WTC11 (cell line): ENCODE measurements at regions not wholly inside any gene's neighbourhood (a gene's known extent, or its start where the extent isn't known, plus 50 kb on each side); places are given as distances from the start of the nearest gene placed in this dataset.

Experiments used
- ATAC-seq: fragments of 200-7000 bp; cut with Tn5 transposase; 2 replicates; pipeline ENCODE4 v1.10.0; 2021; ENCODE audit warnings: mild to moderate bottlenecking, moderate library complexity
- CTCF ChIA-PET: fragments of 300-600 bp; sonication (Branson Sonifier 250); formaldehyde crosslinking; loops from one replicate; lab custom pipeline; 2021; ENCODE audit warnings: antibody characterized with exemption; lab: Charles Lee
- POLR2A ChIA-PET: fragments of 350-600 bp; sonication (Branson Sonifier 250); formaldehyde crosslinking; loops from one replicate; lab custom pipeline; 2021; ENCODE audit warnings: antibody characterized with exemption; lab: Charles Lee
- DNase-seq: peaks from one replicate; pipeline ENCODE4 v3.0.0; 2021; ENCODE audit warnings: low spot score
- H3K27ac Mint-ChIP-seq: 2 replicates; pipeline ENCODE4 v1.8.0; 2021; ENCODE audit warnings: mixed read lengths
- H3K27me3 Mint-ChIP-seq: 2 replicates; pipeline ENCODE4 v1.8.0; 2021; ENCODE audit warnings: low read depth, mild to moderate bottlenecking, moderate library complexity, mixed read lengths
- H3K36me3 Mint-ChIP-seq: 2 replicates; pipeline ENCODE4 v1.8.0; 2021; ENCODE audit warnings: mixed read lengths
- H3K4me1 Mint-ChIP-seq: 2 replicates; pipeline ENCODE4 v1.8.0; 2022; ENCODE audit warnings: mixed read lengths
- H3K4me3 Mint-ChIP-seq: 2 replicates; pipeline ENCODE4 v1.8.0; 2021; ENCODE audit warnings: mild to moderate bottlenecking, moderate library complexity, mixed read lengths
- H3K9me3 Mint-ChIP-seq: 2 replicates; pipeline ENCODE4 v1.8.0; 2021; ENCODE audit warnings: mixed read lengths
- CDX4 ChIP-seq: fragments of 250-450 bp; sonication (Bioruptor Pico); IDR thresholded peaks from 2 replicates; pipeline ENCODE4 v1.9.0; 2021; ENCODE audit warnings: moderate library complexity, mild to moderate bottlenecking, inconsistent platforms, borderline replicate concordance
- CREB1 ChIP-seq: sonication (generic); formaldehyde crosslinking; IDR thresholded peaks from 2 replicates; pipeline ENCODE4 v1.8.0; 2023; ENCODE audit warnings: mild to moderate bottlenecking, missing genetic modification reagents
- CREM ChIP-seq: sonication (generic); formaldehyde crosslinking; IDR thresholded peaks from 2 replicates; pipeline ENCODE4 v1.8.1; 2022; ENCODE audit warnings: mild to moderate bottlenecking, missing genetic modification reagents, moderate library complexity
- ELF4 ChIP-seq: sonication (generic); formaldehyde crosslinking; IDR thresholded peaks from 2 replicates; pipeline ENCODE4 v1.8.1; 2022; ENCODE audit warnings: low read depth, mild to moderate bottlenecking, moderate library complexity, missing genetic modification reagents
- FOXJ3 ChIP-seq: sonication (generic); formaldehyde crosslinking; IDR thresholded peaks from 2 replicates; pipeline ENCODE4 v1.9.0; 2021; ENCODE audit warnings: missing genetic modification reagents, mild to moderate bottlenecking, borderline replicate concordance
- GABPB1 ChIP-seq: sonication (generic); formaldehyde crosslinking; IDR thresholded peaks from 2 replicates; pipeline ENCODE4 v1.8.1; 2023; ENCODE audit warnings: mild to moderate bottlenecking, missing genetic modification reagents
- GTF2I ChIP-seq: fragments of 250-450 bp; sonication (Bioruptor Pico); conservative IDR thresholded peaks from 2 replicates; pipeline ENCODE4 v1.4.0; 2021; ENCODE audit warnings: mild to moderate bottlenecking
- HMGA2 ChIP-seq: fragments of 250-450 bp; sonication (Bioruptor Pico); IDR thresholded peaks from 2 replicates; pipeline ENCODE4 v1.4.0; 2021; ENCODE audit warnings: mild to moderate bottlenecking, moderate library complexity
- IRF1 ChIP-seq: sonication (generic); formaldehyde crosslinking; IDR thresholded peaks from 2 replicates; pipeline ENCODE4 v1.8.0; 2023; ENCODE audit warnings: missing genetic modification reagents
- JAZF1 ChIP-seq: fragments of 250-450 bp; sonication (Bioruptor Pico); IDR thresholded peaks from 2 replicates; pipeline ENCODE4 v1.9.0; 2021; ENCODE audit warnings: moderate library complexity, mild to moderate bottlenecking, inconsistent platforms
- NFATC4 ChIP-seq: fragments of 250-450 bp; sonication (Bioruptor Pico); IDR thresholded peaks from 2 replicates; pipeline ENCODE4 v1.9.0; 2021; ENCODE audit warnings: mild to moderate bottlenecking
- NFE2L1 ChIP-seq: sonication (generic); formaldehyde crosslinking; IDR thresholded peaks from 2 replicates; pipeline ENCODE4 v1.8.1; 2023; ENCODE audit warnings: missing genetic modification reagents
- SMAD4 ChIP-seq: sonication (generic); formaldehyde crosslinking; IDR thresholded peaks from 2 replicates; pipeline ENCODE4 v1.8.0; 2022; ENCODE audit warnings: mild to moderate bottlenecking, missing genetic modification reagents
- ZNF232 ChIP-seq: sonication (generic); formaldehyde crosslinking; IDR thresholded peaks from 2 replicates; pipeline ENCODE4 v1.8.0; 2022; ENCODE audit warnings: mild to moderate bottlenecking, missing genetic modification reagents
- ZNF263 ChIP-seq: sonication (generic); formaldehyde crosslinking; IDR thresholded peaks from 2 replicates; pipeline ENCODE4 v1.8.1; 2022; ENCODE audit warnings: low read depth, mild to moderate bottlenecking, moderate library complexity, missing genetic modification reagents
- ZNF281 ChIP-seq: sonication (generic); formaldehyde crosslinking; IDR thresholded peaks from 2 replicates; pipeline ENCODE4 v1.8.0; 2023; ENCODE audit warnings: mild to moderate bottlenecking, missing genetic modification reagents
- ZNF396 ChIP-seq: fragments of 250-450 bp; sonication (Bioruptor Pico); IDR thresholded peaks from 2 replicates; pipeline ENCODE4 v1.8.0; 2021; ENCODE audit warnings: mild to moderate bottlenecking, moderate library complexity, borderline replicate concordance
- TF ChIP-seq, protein P1 (sequence below): sonication (generic); formaldehyde crosslinking; IDR thresholded peaks from 2 replicates; pipeline ENCODE4 v1.8.0; 2023; ENCODE audit warnings: missing genetic modification reagents, mild to moderate bottlenecking, borderline replicate concordance
- TF ChIP-seq, protein P2 (sequence below): sonication (generic); formaldehyde crosslinking; IDR thresholded peaks from 2 replicates; pipeline ENCODE4 v1.8.0; 2022; ENCODE audit warnings: missing genetic modification reagents

DNA sequence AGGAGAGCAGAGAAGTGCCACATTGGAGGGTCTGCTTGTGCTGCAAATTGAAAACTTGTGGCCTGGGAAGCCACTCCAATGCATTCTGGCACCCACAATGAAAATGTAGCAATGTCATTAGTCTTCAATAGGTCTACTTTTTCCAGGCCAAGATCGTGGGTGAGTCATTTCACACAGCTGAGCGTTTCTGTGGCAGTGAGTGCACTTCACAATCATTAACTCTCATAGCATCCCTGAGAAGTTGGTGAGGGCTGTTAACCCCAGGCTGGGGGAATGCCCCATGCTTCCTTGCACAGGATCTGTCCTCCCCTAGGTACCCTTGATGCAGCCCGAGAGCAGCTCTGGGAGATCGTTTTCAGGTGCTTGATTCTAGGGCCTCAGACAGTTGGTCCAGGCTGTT, 196.8 kb upstream of the ATP6AP2 start:
- H3K4me1 Mint-ChIP-seq: peaks cover 7% of the 10 kb centered on the region
- H3K36me3 Mint-ChIP-seq: no peaks in the 10 kb centered on the region
- DNase-seq (no peak), ATAC-seq (no peak)
- ChIA-PET POLR2A (no interaction called here), CTCF (interaction anchor here (1.5 kb wide), 1 partner anchor 84 kb away, joined by 3 read pairs; no protein-coding TSS in a partner anchor)
- TF ChIP-seq NFATC4 (no peak), GABPB1 (CRISPR knock-in tag) (no peak), JAZF1 (no peak), ZNF263 (CRISPR knock-in tag) (no peak), FOXJ3 (CRISPR knock-in tag) (no peak), ZNF396 (CRISPR knock-in tag) (no peak), SMAD4 (CRISPR knock-in tag) (no peak), ELF4 (CRISPR knock-in tag) (no peak), CDX4 (CRISPR knock-in tag) (no peak), IRF1 (CRISPR knock-in tag) (no peak), CREM (CRISPR knock-in tag) (no peak), ZNF281 (CRISPR knock-in tag) (no peak), GTF2I (no peak), NFE2L1 (no peak), ZNF232 (CRISPR knock-in tag) (no peak), HMGA2 (CRISPR knock-in tag) (no peak), CREB1 (CRISPR knock-in tag) (no peak)
- TF ChIP-seq, protein P1, sequence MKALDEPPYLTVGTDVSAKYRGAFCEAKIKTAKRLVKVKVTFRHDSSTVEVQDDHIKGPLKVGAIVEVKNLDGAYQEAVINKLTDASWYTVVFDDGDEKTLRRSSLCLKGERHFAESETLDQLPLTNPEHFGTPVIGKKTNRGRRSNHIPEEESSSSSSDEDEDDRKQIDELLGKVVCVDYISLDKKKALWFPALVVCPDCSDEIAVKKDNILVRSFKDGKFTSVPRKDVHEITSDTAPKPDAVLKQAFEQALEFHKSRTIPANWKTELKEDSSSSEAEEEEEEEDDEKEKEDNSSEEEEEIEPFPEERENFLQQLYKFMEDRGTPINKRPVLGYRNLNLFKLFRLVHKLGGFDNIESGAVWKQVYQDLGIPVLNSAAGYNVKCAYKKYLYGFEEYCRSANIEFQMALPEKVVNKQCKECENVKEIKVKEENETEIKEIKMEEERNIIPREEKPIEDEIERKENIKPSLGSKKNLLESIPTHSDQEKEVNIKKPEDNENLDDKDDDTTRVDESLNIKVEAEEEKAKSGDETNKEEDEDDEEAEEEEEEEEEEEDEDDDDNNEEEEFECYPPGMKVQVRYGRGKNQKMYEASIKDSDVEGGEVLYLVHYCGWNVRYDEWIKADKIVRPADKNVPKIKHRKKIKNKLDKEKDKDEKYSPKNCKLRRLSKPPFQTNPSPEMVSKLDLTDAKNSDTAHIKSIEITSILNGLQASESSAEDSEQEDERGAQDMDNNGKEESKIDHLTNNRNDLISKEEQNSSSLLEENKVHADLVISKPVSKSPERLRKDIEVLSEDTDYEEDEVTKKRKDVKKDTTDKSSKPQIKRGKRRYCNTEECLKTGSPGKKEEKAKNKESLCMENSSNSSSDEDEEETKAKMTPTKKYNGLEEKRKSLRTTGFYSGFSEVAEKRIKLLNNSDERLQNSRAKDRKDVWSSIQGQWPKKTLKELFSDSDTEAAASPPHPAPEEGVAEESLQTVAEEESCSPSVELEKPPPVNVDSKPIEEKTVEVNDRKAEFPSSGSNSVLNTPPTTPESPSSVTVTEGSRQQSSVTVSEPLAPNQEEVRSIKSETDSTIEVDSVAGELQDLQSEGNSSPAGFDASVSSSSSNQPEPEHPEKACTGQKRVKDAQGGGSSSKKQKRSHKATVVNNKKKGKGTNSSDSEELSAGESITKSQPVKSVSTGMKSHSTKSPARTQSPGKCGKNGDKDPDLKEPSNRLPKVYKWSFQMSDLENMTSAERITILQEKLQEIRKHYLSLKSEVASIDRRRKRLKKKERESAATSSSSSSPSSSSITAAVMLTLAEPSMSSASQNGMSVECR: no peak
- TF ChIP-seq, protein P2, sequence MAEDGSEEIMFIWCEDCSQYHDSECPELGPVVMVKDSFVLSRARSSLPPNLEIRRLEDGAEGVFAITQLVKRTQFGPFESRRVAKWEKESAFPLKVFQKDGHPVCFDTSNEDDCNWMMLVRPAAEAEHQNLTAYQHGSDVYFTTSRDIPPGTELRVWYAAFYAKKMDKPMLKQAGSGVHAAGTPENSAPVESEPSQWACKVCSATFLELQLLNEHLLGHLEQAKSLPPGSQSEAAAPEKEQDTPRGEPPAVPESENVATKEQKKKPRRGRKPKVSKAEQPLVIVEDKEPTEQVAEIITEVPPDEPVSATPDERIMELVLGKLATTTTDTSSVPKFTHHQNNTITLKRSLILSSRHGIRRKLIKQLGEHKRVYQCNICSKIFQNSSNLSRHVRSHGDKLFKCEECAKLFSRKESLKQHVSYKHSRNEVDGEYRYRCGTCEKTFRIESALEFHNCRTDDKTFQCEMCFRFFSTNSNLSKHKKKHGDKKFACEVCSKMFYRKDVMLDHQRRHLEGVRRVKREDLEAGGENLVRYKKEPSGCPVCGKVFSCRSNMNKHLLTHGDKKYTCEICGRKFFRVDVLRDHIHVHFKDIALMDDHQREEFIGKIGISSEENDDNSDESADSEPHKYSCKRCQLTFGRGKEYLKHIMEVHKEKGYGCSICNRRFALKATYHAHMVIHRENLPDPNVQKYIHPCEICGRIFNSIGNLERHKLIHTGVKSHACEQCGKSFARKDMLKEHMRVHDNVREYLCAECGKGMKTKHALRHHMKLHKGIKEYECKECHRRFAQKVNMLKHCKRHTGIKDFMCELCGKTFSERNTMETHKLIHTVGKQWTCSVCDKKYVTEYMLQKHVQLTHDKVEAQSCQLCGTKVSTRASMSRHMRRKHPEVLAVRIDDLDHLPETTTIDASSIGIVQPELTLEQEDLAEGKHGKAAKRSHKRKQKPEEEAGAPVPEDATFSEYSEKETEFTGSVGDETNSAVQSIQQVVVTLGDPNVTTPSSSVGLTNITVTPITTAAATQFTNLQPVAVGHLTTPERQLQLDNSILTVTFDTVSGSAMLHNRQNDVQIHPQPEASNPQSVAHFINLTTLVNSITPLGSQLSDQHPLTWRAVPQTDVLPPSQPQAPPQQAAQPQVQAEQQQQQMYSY (CRISPR knock-in tag): no peak
- no peaks in the 10 kb centered on the region for H3K9me3 Mint-ChIP-seq
- no peak overlapping the region for H3K27ac Mint-ChIP-seq
- no peaks in the 10 kb centered on the region for H3K27me3 Mint-ChIP-seq
- H3K4me3 Mint-ChIP-seq: no peak overlapping the region
